HepG2 (cell line): ENCODE measurements at regions not wholly inside any gene's neighbourhood (a gene's known extent, or its start where the extent isn't known, plus 50 kb on each side); places are given as distances from the start of the nearest gene placed in this dataset.

Source experiments
- ATAC-seq: fragments of 200-7000 bp; cut with Tn5 transposase; 3 replicates; pipeline ENCODE4 v1.9.1; 2020; ENCODE audit warnings: mild to moderate bottlenecking, moderate library complexity
- BruUV-seq: library from RNA; stranded (reverse); fragments of 400-500 nt; replicated peaks from 2 replicates; lab custom pipeline; 2021; lab: Mats Ljungman, UMichigan
- CTCF ChIA-PET: fragments of 300-600 bp; formaldehyde crosslinking; extraction: SDS; loops from one replicate; lab custom pipeline; 2021; ENCODE audit warnings: low total read pairs, inconsistent platforms, low intra/inter-chr PET ratio; lab: Yijun Ruan, JAX
- POLR2A ChIA-PET: fragments of 350-600 bp; sonication (Branson Sonifier 250); formaldehyde crosslinking; loops from one replicate; lab custom pipeline; 2020; ENCODE audit warnings: antibody characterized with exemption, inconsistent platforms; lab: Yijun Ruan, JAX
- DNase-seq: peaks from one replicate; pipeline ENCODE4 v3.0.0-alpha.2; 2015; ENCODE audit warnings: low spot score
- FAIRE-seq: peaks from 3 replicates; lab custom pipeline; 2011; peaks lifted over from hg19 to GRCh38; lab: Jason Lieb, UNC
- H2AFZ ChIP-seq: one replicate; pipeline ENCODE4 v1.6.1; 2011; ENCODE audit warnings: low read length, inconsistent platforms
- H3K27ac ChIP-seq: fragments of 300-600 bp; 3 replicates; pipeline ENCODE4 v1.8.0; 2011; ENCODE audit warnings: mixed run types, mild to moderate bottlenecking, mixed read lengths, low read length, inconsistent platforms; ENCODE audit not compliant: insufficient read depth; ENCODE audit errors: extremely low read length
- H3K27me3 ChIP-seq, 2 experiments: fragments of 200-600 bp in 1 of 2; 2 replicates in 1 of 2; 3 replicates in 1 of 2; pipeline versions ENCODE4 v1.6.0 to v1.8.0; 2011; ENCODE audit warnings: low read length in 2 of 2, mild to moderate bottlenecking in 2 of 2, moderate library complexity in 2 of 2, inconsistent platforms in 1 of 2; ENCODE audit not compliant: insufficient read depth in 2 of 2, control insufficient read depth in 1 of 2
- H3K36me3 ChIP-seq, 2 experiments: fragments of 200-600 bp in 1 of 2; replicated peaks in 1 of 2; 2 replicates in 1 of 2; 3 replicates in 1 of 2; pipeline versions ENCODE4 v1.5.1 to v1.8.0; 2011; ENCODE audit warnings: low read length in 2 of 2, inconsistent platforms in 1 of 2; ENCODE audit not compliant: insufficient read depth in 2 of 2, control insufficient read depth in 1 of 2
- H3K4me1 ChIP-seq: 2 replicates; pipeline ENCODE4 v1.5.1; 2012; ENCODE audit warnings: low read length, inconsistent platforms; ENCODE audit not compliant: insufficient read depth
- H3K4me2 ChIP-seq: 2 replicates; pipeline ENCODE4 v1.6.0; 2011; ENCODE audit warnings: low read depth, low read length, inconsistent platforms
- H3K4me3 ChIP-seq, 3 experiments: fragments of 200-600 bp in 1 of 3; sonication (generic), shearing (Covaris generic) in 1 of 3; replicated peaks in 1 of 3; 2 replicates each; pipeline ENCODE4 v1.5.1; 2011 to 2016; ENCODE audit warnings: low read length in 3 of 3, inconsistent platforms in 2 of 3, low read depth in 2 of 3, mild to moderate bottlenecking in 2 of 3, control low read depth in 1 of 3, mixed read lengths in 1 of 3; ENCODE audit not compliant: insufficient read depth in 1 of 3
- H3K79me2 ChIP-seq: one replicate; pipeline ENCODE4 v1.6.1; 2011; ENCODE audit warnings: low read length, inconsistent platforms; ENCODE audit not compliant: insufficient read depth
- H3K9ac ChIP-seq: 2 replicates; pipeline ENCODE4 v1.6.0; 2011; ENCODE audit warnings: mild to moderate bottlenecking, low read depth, low read length, inconsistent platforms; ENCODE audit not compliant: insufficient read depth
- H3K9me3 ChIP-seq: 2 replicates; pipeline ENCODE4 v1.5.1; 2012; ENCODE audit warnings: mild to moderate bottlenecking, low read length
- H4K20me1 ChIP-seq: 2 replicates; pipeline ENCODE4 v1.6.0; 2011; ENCODE audit warnings: inconsistent platforms, mild to moderate bottlenecking, low read length, moderate library complexity; ENCODE audit not compliant: insufficient read depth
- ELK4 ChIP-seq: sonication (generic); formaldehyde crosslinking; IDR thresholded peaks from 2 replicates; pipeline ENCODE4 v1.9.0; 2021; ENCODE audit warnings: missing genetic modification reagents, borderline replicate concordance
- EP300 ChIP-seq, 3 experiments: sonication (generic) in 1 of 3; formaldehyde crosslinking in 1 of 3; IDR thresholded peaks; 2 replicates each; pipeline versions ENCODE4 v1.5.1 to v1.6.1; 2011 to 2020; ENCODE audit warnings: low read depth in 2 of 3, low read length in 2 of 3, borderline replicate concordance in 1 of 3, improper control_type of control experiment in 1 of 3, mild to moderate bottlenecking in 1 of 3, missing genetic modification reagents in 1 of 3, moderate library complexity in 1 of 3
- JARID2 ChIP-seq: sonication (generic); formaldehyde crosslinking; IDR thresholded peaks from 2 replicates; pipeline ENCODE4 v1.8.1; 2023; ENCODE audit warnings: missing genetic modification reagents, inconsistent platforms; ENCODE audit not compliant: insufficient replicate concordance
- PRMT3 ChIP-seq: sonication (generic); formaldehyde crosslinking; IDR thresholded peaks from 2 replicates; pipeline ENCODE4 v1.8.1; 2022; ENCODE audit warnings: low read depth, mild to moderate bottlenecking, moderate library complexity, missing genetic modification reagents, borderline replicate concordance
- SSRP1 ChIP-seq: IDR thresholded peaks from 2 replicates; pipeline ENCODE4 v1.6.1; 2016; ENCODE audit warnings: control low read depth
- XBP1 ChIP-seq: sonication (generic); formaldehyde crosslinking; IDR thresholded peaks from 2 replicates; pipeline ENCODE4 v1.5.0; 2020; ENCODE audit warnings: missing genetic modification reagents
- ZBTB26 ChIP-seq: IDR thresholded peaks from 2 replicates; pipeline ENCODE4 v1.6.1; 2016; ENCODE audit warnings: missing compliant biosample characterization, missing genetic modification reagents, borderline replicate concordance
- ZBTB4 ChIP-seq: sonication (generic); formaldehyde crosslinking; IDR thresholded peaks from 2 replicates; pipeline ENCODE4 v1.4.0; 2020; ENCODE audit warnings: missing genetic modification reagents, mild to moderate bottlenecking, borderline replicate concordance
- ZFYVE20 ChIP-seq: sonication (generic); formaldehyde crosslinking; IDR thresholded peaks from 2 replicates; pipeline ENCODE4 v1.8.0; 2023; ENCODE audit warnings: low read depth, mild to moderate bottlenecking, moderate library complexity, missing genetic modification reagents, borderline replicate concordance
- ZNF180 ChIP-seq: sonication (generic); formaldehyde crosslinking; IDR thresholded peaks from 2 replicates; pipeline ENCODE4 v1.4.0; 2020; ENCODE audit warnings: low read depth, missing genetic modification reagents, borderline replicate concordance
- ZNF574 ChIP-seq: sonication (generic); formaldehyde crosslinking; IDR thresholded peaks from 2 replicates; pipeline ENCODE4 v1.4.0; 2020; ENCODE audit warnings: missing genetic modification reagents
- ZNF597 ChIP-seq: sonication (generic); formaldehyde crosslinking; IDR thresholded peaks from 2 replicates; pipeline ENCODE4 v1.5.0; 2020; ENCODE audit warnings: missing genetic modification reagents
- ZNF816 ChIP-seq: sonication (generic); formaldehyde crosslinking; IDR thresholded peaks from 2 replicates; pipeline ENCODE4 v1.8.0; 2022; ENCODE audit warnings: missing genetic modification reagents, mild to moderate bottlenecking, borderline replicate concordance
- ZNF850 ChIP-seq: sonication (generic); formaldehyde crosslinking; conservative IDR thresholded peaks from 2 replicates; pipeline ENCODE4 v1.9.0; 2021; ENCODE audit warnings: mild to moderate bottlenecking, missing genetic modification reagents
- WGBS: methylation state at CpG from one replicate; pipeline ENCODE4 v1.1.6; 2017; ENCODE audit warnings: low lambda C conversion rate; 5-methylcytosine and 5-hydroxymethylcytosine counted together
- in situ Hi-C: cut with HindIII; loops from 2 replicates; pipeline ENCODE4 v1.10.0; 2017; ENCODE audit warnings: low pct_unique_long_range_greater_than_20kb; ENCODE audit not compliant: extremely low pct_ligation_motif_present
- intact Hi-C: fragments of 100-400 bp; cut with micrococcal nuclease; formaldehyde crosslinking; loops from one replicate; pipeline ENCODE4 v1.10.0; 2022; ENCODE audit not compliant: unreplicated experiment

- BruUV-seq, result no TSS peak
- H3K9me3 ChIP-seq, result no peaks in the 10 kb centered on the region
- WGBS, result 6% methylated on average over 7 of the region's 7 CpGs
- no peaks in the 10 kb centered on the region for H3K79me2 ChIP-seq
- no peaks in the 10 kb centered on the region for H3K27me3 ChIP-seq
- no peaks in the 10 kb centered on the region for H3K36me3 ChIP-seq
- intact Hi-C loops, result no loop called here
- H3K4me3 ChIP-seq, result no peak overlapping the region
- no peak overlapping the region for H3K27ac ChIP-seq
- H2AFZ ChIP-seq, result no peak overlapping the region
- no peak overlapping the region for H3K4me2 ChIP-seq
- FAIRE-seq, result no peak
- H3K9ac ChIP-seq, result no peak overlapping the region
- ChIA-PET POLR2A (no interaction called here), CTCF (no interaction called here)
- DNase-seq, result no peak
- H4K20me1 ChIP-seq, result no peaks in the 10 kb centered on the region
- H3K4me1 ChIP-seq, result no peaks in the 10 kb centered on the region
- in situ Hi-C loops, result no loop called here
- ATAC-seq, result no peak
- TF ChIP-seq JARID2 (CRISPR knock-in tag) (no peak), EP300 (IDR thresholded peaks at IDR 0.05; ENCODE audit: low read depth in 2 of 2, low read length in 2 of 2) (no peak), EP300 (CRISPR knock-in tag; IDR thresholded peaks at IDR 0.05; ENCODE audit: borderline replicate concordance) (no peak), XBP1 (CRISPR knock-in tag) (no peak), ZBTB4 (no peak), ZBTB26 (CRISPR knock-in tag) (no peak), ZNF816 (CRISPR knock-in tag) (no peak), PRMT3 (CRISPR knock-in tag) (no peak), SSRP1 (no peak), ZNF850 (CRISPR knock-in tag) (no peak), ZNF574 (CRISPR knock-in tag) (no peak), ZNF180 (no peak), ZNF597 (CRISPR knock-in tag) (no peak), ZFYVE20 (CRISPR knock-in tag) (no peak), ELK4 (CRISPR knock-in tag) (no peak)
These were observed 376.2 kb downstream of the GXYLT1 start for GRCh38 chr12:41768456-41768855.
